Epithelial cell of proximal tubule (primary cell): ENCODE measurements at regions not wholly inside any gene's neighbourhood (a gene's known extent, or its start where the extent isn't known, plus 50 kb on each side); places are given as distances from the start of the nearest gene placed in this dataset.

Experiments
- DNase-seq: peaks from one replicate; pipeline ENCODE4 v3.0.0-alpha.2; 2011; ENCODE audit warnings: low read depth
- H3K4me3 ChIP-seq: 2 replicates; pipeline ENCODE4 v1.5.1; 2011; ENCODE audit warnings: low read depth, mild to moderate bottlenecking, low read length
- CTCF ChIP-seq: conservative IDR thresholded peaks from 2 replicates; pipeline ENCODE4 v1.5.1; 2012; ENCODE audit warnings: low read depth, mild to moderate bottlenecking, low read length

DNA sequence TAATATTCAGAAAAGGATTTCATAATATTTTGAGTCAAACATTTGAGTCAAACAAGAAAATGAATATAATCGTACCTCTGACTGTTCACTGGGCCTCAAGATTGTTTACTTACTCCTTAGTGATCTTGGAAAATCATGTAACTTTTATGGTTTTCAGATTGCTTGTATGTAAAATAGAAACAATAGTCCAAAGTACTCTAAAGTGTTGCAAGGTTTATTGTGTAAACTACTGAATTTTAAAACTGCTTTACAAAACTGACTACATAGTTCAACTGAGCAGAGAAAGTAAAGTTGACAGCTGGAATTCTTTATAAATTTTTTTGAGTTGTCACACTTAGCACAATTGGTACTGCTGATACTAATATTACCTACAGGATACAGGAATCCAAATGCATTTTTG is 931.0 kb downstream of the NCAM2 start:
- H3K4me3 ChIP-seq, result no peak overlapping the region
- no peak for DNase-seq
- TF ChIP-seq CTCF, result no peak

DNA sequence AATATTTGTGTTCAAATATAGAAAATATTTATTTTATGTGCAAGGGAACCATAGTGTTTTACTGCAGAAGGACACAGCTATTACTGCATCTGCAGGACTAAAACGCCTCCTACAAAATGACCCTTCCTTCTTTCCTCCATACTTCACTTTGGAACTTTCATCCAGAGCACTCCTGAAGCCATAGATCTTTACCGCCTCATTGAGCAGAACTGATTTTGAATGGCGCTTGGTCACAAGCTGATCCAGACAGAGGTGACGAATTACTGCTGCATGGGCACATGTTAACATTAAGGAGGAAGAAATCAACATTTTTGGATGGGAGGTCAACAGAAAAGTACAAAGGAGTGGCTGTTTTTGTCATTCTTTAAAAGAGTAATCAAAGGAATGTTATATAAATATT is 931.6 kb downstream of the NCAM2 start:
- TF ChIP-seq CTCF, result no peak
- no peak for DNase-seq

DNA sequence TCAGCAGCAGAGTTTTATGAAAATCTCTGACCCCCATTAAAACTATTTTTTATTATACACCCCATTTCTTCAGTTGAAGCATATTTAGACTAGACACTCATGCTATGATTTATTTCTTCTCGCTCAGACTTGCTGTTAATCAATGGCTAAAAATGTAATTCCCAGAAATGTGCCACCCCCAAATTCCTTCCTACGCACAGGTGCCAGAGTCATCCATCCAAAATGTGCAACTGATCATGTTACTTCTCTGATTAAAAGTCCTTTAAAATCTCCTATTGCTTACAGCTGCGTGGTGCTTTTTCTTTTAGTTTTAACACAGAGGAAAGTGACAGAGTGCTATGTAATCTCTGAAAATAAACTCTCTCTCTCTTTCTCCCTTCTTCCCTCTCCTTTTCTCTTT is 954.4 kb downstream of the NCAM2 start:
- TF ChIP-seq CTCF, result no peak
- no peak for DNase-seq

More for the DNA sequence above, 931.6 kb downstream of the NCAM2 start:
- H3K4me3 ChIP-seq, result no peak overlapping the region

DNA sequence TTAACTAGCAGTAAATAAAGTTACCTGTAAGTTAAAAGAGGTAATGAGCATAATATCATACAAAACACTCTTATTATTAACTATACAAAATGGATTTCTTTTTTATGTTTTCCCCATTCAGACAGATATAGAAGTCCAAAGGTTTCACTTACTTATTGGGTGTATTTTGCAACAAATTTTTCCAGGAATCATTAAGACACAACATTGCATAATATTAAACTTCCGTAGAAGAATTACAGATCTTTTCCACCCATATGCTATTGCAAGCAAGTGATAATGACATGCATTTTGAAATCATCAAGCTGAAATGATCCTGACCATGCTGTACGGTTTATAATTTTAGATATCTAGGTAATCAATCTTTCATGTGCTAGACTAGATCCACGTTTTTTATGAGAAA is 957.0 kb downstream of the NCAM2 start:
- no peak for TF ChIP-seq CTCF
- DNase-seq, result no peak
- H3K4me3 ChIP-seq, result no peak overlapping the region

More for the DNA sequence above, 954.4 kb downstream of the NCAM2 start:
- no peak overlapping the region for H3K4me3 ChIP-seq

GRCh38 chr21:21957490-21957889 is 959.3 kb downstream of the NCAM2 start:
- TF ChIP-seq CTCF, result no peak

DNA sequence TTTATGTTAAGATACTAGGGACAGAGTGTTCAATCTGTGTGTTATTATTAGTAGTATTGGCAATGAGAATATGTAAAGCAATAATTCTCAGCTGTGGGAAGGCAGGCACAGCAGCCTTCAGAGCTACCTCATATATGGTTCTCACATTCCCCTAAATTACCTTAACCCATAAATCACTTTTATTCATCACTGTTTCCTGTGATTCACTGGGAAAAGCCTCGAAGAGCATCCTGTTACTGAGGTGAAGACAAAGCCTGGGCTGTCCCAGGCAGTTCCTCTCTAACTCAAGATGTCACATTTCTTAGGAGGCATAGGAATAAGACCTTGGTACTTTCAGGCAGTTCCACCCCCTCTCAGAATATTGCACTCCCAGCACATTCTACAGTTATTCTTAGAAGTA is 965.7 kb downstream of the NCAM2 start:
- H3K4me3 ChIP-seq, result no peak overlapping the region
- DNase-seq, result no peak

More at GRCh38 chr21:21957490-21957889, 959.3 kb downstream of the NCAM2 start:
- no peak for DNase-seq
- no peak overlapping the region for H3K4me3 ChIP-seq

More for the DNA sequence above, 965.7 kb downstream of the NCAM2 start:
- TF ChIP-seq CTCF, result no peak
